HepG2 (cell line): ENCODE measurements at regions not wholly inside any gene's neighbourhood (a gene's known extent, or its start where the extent isn't known, plus 50 kb on each side); places are given as distances from the start of the nearest gene placed in this dataset.

Source experiments
- AGO2 ChIP-seq: fragments of 200-400 bp; formaldehyde crosslinking; optimal IDR thresholded peaks from 2 replicates; pipeline ENCODE3; 2017; ENCODE audit warnings: mild to moderate bottlenecking, low read depth, low read length, moderate library complexity
- CREM ChIP-seq, 2 experiments: sonication (generic) in 1 of 2; formaldehyde crosslinking in 1 of 2; IDR thresholded peaks; 2 replicates each; pipeline versions ENCODE4 v1.4.0 to v1.6.1; 2016 to 2020; ENCODE audit warnings: antibody characterized with exemption in 1 of 2, mild to moderate bottlenecking in 1 of 2, missing genetic modification reagents in 1 of 2
- ELF3 ChIP-seq: IDR thresholded peaks from 2 replicates; pipeline ENCODE4 v1.6.1; 2016; ENCODE audit warnings: missing genetic modification reagents, missing compliant biosample characterization
- FOXM1 ChIP-seq: sonication (generic); formaldehyde crosslinking; IDR thresholded peaks from 2 replicates; pipeline ENCODE4 v1.5.0; 2020; ENCODE audit warnings: missing genetic modification reagents
- ISX ChIP-seq: sonication (generic); formaldehyde crosslinking; conservative IDR thresholded peaks from 2 replicates; pipeline ENCODE4 v1.5.0; 2020; ENCODE audit warnings: missing genetic modification reagents
- KDM5A ChIP-seq: fragments of 200-600 bp; sonication (generic); IDR thresholded peaks from 2 replicates; pipeline ENCODE4 v1.7.0; 2018; ENCODE audit warnings: antibody characterized with exemption, mild to moderate bottlenecking, low read length, borderline replicate concordance
- SMARCE1 ChIP-seq: fragments of 450-650 bp; IDR thresholded peaks from 2 replicates; pipeline ENCODE4 v1.6.1; 2017; ENCODE audit warnings: borderline replicate concordance
- TBP ChIP-seq: sonication (generic); formaldehyde crosslinking; IDR thresholded peaks from 2 replicates; pipeline ENCODE4 v1.5.0; 2020; ENCODE audit warnings: missing genetic modification reagents
- ZFP1 ChIP-seq: IDR thresholded peaks from 2 replicates; pipeline ENCODE4 v1.6.1; 2016
- ZKSCAN1 ChIP-seq: fragments of 150-350 bp; IDR thresholded peaks from 2 replicates; pipeline ENCODE4 v1.6.1; 2014; ENCODE audit warnings: low read length
- ZNF282 ChIP-seq: fragments of 450-650 bp; IDR thresholded peaks from 2 replicates; pipeline ENCODE4 v1.6.1; 2018; ENCODE audit not compliant: partially characterized antibody
- ZNF546 ChIP-seq: sonication (generic); formaldehyde crosslinking; conservative IDR thresholded peaks from 2 replicates; pipeline ENCODE4 v1.8.1; 2023; ENCODE audit warnings: mild to moderate bottlenecking, missing genetic modification reagents
- ZNF724P ChIP-seq: sonication (generic); formaldehyde crosslinking; IDR thresholded peaks from 2 replicates; pipeline ENCODE4 v1.8.0; 2022; ENCODE audit warnings: missing genetic modification reagents, borderline replicate concordance
- TF ChIP-seq, protein P1 (sequence below): sonication (generic); formaldehyde crosslinking; IDR thresholded peaks from 2 replicates; pipeline ENCODE4 v1.4.0; 2020; ENCODE audit warnings: missing genetic modification reagents
- TF ChIP-seq, protein P2 (sequence below): fragments of 450-650 bp; IDR thresholded peaks from 2 replicates; pipeline ENCODE4 v1.6.1; 2017; ENCODE audit warnings: mild to moderate bottlenecking
- TF ChIP-seq, protein P3 (sequence below): sonication (generic); formaldehyde crosslinking; IDR thresholded peaks from 2 replicates; pipeline ENCODE4 v1.5.1; 2020; ENCODE audit warnings: mild to moderate bottlenecking, moderate library complexity, missing genetic modification reagents
- TF ChIP-seq, protein P4 (sequence below): sonication (generic); formaldehyde crosslinking; IDR thresholded peaks from 2 replicates; pipeline ENCODE4 v1.4.0; 2020; ENCODE audit warnings: mild to moderate bottlenecking, missing genetic modification reagents

DNA sequence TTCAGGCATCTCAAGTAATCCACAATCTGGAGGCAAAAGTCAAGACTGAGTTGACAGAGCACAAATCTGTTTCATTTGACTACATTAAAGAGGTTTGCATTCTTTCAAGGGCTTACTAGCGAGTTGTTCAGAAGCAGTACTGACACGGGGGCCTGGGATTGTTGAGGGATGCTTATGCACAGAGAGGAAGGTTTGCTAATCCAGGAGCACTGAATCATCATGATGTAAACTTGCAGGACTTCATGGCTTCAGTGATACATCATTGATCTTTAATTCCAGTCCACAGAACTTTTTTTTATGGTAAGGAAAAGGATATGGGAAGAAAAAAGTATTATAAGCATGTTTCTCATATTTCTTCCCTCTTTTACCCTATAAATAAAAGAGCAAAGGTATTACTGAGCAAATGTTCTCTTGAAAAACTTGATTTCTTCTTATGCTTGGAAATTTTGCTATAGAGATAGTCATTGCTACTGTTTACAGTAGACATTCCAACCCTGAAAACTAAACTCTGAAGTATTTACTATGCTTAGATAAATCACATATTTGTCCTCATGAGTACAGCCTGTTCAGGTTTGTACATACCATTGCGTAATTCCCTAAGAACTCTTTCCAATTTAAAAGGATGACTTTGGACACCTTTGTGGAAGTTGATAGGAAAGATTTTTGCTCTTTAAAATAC lies 65.8 kb upstream of the KPNA3 start (continued):
- TF ChIP-seq, protein P1, sequence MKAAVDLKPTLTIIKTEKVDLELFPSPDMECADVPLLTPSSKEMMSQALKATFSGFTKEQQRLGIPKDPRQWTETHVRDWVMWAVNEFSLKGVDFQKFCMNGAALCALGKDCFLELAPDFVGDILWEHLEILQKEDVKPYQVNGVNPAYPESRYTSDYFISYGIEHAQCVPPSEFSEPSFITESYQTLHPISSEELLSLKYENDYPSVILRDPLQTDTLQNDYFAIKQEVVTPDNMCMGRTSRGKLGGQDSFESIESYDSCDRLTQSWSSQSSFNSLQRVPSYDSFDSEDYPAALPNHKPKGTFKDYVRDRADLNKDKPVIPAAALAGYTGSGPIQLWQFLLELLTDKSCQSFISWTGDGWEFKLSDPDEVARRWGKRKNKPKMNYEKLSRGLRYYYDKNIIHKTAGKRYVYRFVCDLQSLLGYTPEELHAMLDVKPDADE (CRISPR knock-in tag): no peak
- 0 out of 2 replicates have a peak, but pooled peaks have one; percentile 40 for TF ChIP-seq ZFP1 (CRISPR knock-in tag)
- TF ChIP-seq CREM (IDR thresholded peaks at IDR 0.05): peak; percentile 87
- no peak for TF ChIP-seq CREM (CRISPR knock-in tag; IDR thresholded peaks at IDR 0.05)
- TF ChIP-seq, protein P2, sequence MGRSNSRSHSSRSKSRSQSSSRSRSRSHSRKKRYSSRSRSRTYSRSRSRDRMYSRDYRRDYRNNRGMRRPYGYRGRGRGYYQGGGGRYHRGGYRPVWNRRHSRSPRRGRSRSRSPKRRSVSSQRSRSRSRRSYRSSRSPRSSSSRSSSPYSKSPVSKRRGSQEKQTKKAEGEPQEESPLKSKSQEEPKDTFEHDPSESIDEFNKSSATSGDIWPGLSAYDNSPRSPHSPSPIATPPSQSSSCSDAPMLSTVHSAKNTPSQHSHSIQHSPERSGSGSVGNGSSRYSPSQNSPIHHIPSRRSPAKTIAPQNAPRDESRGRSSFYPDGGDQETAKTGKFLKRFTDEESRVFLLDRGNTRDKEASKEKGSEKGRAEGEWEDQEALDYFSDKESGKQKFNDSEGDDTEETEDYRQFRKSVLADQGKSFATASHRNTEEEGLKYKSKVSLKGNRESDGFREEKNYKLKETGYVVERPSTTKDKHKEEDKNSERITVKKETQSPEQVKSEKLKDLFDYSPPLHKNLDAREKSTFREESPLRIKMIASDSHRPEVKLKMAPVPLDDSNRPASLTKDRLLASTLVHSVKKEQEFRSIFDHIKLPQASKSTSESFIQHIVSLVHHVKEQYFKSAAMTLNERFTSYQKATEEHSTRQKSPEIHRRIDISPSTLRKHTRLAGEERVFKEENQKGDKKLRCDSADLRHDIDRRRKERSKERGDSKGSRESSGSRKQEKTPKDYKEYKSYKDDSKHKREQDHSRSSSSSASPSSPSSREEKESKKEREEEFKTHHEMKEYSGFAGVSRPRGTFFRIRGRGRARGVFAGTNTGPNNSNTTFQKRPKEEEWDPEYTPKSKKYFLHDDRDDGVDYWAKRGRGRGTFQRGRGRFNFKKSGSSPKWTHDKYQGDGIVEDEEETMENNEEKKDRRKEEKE: no peak
- TF ChIP-seq ELF3 (CRISPR knock-in tag): peak; percentile 72; the same call in 1 of the 2 replicates
- peak; percentile 79 for TF ChIP-seq SMARCE1
- TF ChIP-seq ZNF546 (CRISPR knock-in tag): no peak
- TF ChIP-seq AGO2: no peak
- TF ChIP-seq ISX (CRISPR knock-in tag): no peak
- TF ChIP-seq FOXM1 (CRISPR knock-in tag): no peak
- no peak for TF ChIP-seq ZNF282
- TF ChIP-seq TBP: no peak
- no peak for TF ChIP-seq ZNF724P (CRISPR knock-in tag)
- no peak for TF ChIP-seq KDM5A
- no peak for TF ChIP-seq ZKSCAN1
- TF ChIP-seq, protein P3, sequence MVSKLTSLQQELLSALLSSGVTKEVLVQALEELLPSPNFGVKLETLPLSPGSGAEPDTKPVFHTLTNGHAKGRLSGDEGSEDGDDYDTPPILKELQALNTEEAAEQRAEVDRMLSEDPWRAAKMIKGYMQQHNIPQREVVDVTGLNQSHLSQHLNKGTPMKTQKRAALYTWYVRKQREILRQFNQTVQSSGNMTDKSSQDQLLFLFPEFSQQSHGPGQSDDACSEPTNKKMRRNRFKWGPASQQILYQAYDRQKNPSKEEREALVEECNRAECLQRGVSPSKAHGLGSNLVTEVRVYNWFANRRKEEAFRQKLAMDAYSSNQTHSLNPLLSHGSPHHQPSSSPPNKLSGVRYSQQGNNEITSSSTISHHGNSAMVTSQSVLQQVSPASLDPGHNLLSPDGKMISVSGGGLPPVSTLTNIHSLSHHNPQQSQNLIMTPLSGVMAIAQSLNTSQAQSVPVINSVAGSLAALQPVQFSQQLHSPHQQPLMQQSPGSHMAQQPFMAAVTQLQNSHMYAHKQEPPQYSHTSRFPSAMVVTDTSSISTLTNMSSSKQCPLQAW (CRISPR knock-in tag): no peak
- TF ChIP-seq, protein P4, sequence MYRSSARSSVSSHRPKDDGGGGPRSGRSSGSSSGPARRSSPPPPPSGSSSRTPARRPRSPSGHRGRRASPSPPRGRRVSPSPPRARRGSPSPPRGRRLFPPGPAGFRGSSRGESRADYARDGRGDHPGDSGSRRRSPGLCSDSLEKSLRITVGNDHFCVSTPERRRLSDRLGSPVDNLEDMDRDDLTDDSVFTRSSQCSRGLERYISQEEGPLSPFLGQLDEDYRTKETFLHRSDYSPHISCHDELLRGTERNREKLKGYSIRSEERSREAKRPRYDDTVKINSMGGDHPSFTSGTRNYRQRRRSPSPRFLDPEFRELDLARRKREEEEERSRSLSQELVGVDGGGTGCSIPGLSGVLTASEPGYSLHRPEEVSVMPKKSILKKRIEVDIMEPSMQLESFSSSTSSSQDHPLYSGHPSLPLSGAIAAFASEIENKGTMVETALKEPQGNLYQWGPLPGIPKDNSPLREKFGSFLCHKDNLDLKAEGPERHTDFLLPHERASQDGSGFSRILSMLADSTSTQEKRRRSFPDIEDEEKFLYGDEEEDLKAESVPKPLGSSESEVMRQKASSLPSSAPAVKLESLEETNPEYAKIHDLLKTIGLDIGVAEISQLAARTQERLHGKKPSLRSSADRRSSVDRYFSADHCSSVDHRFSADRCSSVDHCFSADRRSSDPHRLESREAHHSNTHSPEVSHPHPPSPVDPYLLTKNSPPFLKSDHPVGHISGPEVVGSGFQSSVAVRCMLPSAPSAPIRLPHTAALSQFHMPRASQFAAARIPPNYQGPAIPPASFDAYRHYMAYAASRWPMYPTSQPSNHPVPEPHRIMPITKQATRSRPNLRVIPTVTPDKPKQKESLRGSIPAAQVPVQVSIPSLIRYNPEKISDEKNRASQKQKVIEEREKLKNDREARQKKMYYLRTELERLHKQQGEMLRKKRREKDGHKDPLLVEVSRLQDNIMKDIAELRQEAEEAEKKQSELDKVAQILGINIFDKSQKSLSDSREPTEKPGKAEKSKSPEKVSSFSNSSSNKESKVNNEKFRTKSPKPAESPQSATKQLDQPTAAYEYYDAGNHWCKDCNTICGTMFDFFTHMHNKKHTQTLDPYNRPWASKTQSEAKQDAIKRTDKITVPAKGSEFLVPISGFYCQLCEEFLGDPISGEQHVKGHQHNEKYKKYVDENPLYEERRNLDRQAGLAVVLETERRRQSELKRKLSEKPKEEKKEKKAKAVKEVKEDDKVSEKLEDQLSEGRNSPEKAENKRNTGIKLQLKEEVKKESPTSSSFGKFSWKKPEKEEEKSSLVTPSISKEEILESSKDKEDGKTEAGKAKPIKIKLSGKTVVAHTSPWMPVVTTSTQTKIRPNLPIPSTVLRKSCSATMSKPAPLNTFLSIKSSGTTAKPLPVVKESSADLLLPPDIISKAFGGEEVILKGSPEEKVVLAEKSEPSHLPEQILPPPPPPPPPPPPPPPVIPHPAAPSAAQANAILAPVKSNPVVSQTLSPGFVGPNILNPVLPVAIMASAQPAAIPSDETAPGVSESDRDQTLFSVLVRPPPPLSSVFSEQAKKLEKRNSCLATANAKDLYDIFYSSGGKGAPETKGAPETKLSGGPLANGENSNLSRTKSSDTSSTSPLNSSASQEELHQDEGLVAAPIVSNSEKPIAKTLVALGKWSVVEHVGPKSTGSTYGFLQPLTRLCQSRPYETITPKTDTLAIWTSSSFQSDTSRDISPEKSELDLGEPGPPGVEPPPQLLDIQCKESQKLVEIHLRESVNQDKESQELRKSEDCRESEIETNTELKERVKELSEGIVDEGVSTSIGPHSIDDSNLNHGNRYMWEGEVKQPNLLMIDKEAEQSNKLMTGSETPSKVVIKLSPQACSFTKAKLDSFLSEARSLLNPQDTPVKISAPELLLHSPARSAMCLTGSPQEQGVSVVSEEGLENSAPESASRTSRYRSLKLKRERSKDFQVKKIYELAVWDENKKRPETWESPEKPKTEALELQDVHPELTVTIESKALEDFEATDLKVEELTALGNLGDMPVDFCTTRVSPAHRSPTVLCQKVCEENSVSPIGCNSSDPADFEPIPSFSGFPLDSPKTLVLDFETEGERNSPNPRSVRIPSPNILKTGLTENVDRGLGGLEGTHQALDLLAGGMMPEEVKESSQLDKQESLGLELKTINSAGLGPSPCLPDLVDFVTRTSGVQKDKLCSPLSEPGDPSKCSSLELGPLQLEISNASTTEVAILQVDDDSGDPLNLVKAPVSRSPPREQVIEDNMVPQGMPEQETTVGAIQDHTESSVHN (CRISPR knock-in tag): no peak
